GM12865 (cell line): ENCODE measurements at regions not wholly inside any gene's neighbourhood (a gene's known extent, or its start where the extent isn't known, plus 50 kb on each side); places are given as distances from the start of the nearest gene placed in this dataset.

Source experiments
- DNase-seq: peaks from one replicate; pipeline ENCODE4 v3.0.0; 2010; ENCODE audit warnings: low read depth
- H3K4me3 ChIP-seq: 2 replicates; pipeline ENCODE4 v1.5.1; 2011; ENCODE audit warnings: mild to moderate bottlenecking, low read depth, low read length, control low read depth
- CTCF ChIP-seq: IDR thresholded peaks from 2 replicates; pipeline ENCODE4 v1.5.1; 2011; ENCODE audit warnings: low read length, control low read depth, low read depth, inconsistent platforms; ENCODE audit not compliant: insufficient read depth; ENCODE audit errors: missing control alignments

- DNase-seq = no peak
- no peak for TF ChIP-seq CTCF
- H3K4me3 ChIP-seq = no peak overlapping the region
Measured at GRCh38 chr5:2020730-2021129, 138.0 kb upstream of the IRX4 start.

GRCh38 chr5:2019716-2020115, 137.0 kb upstream of the IRX4 start:
- no peak for TF ChIP-seq CTCF
- no peak overlapping the region for H3K4me3 ChIP-seq
- no peak for DNase-seq

GRCh38 chr5:2018390-2018724, 135.6 kb upstream of the IRX4 start:
- DNase-seq = no peak
- H3K4me3 ChIP-seq = no peak overlapping the region
- TF ChIP-seq CTCF = no peak

GRCh38 chr5:2017540-2018389, 135.0 kb upstream of the IRX4 start:
- H3K4me3 ChIP-seq = no peak overlapping the region
- DNase-seq = peak; percentile 49
- peak; percentile 65 for TF ChIP-seq CTCF

- DNase-seq = no peak
- TF ChIP-seq CTCF = no peak
- no peak overlapping the region for H3K4me3 ChIP-seq
Measured at GRCh38 chr5:2015961-2016360, 133.2 kb upstream of the IRX4 start.

- no peak overlapping the region for H3K4me3 ChIP-seq
- no peak for TF ChIP-seq CTCF
- no peak for DNase-seq
Measured at GRCh38 chr5:2015124-2015848, 132.6 kb upstream of the IRX4 start.

GRCh38 chr5:2014058-2014610, 131.4 kb upstream of the IRX4 start:
- DNase-seq = no peak
- no peak for TF ChIP-seq CTCF
- H3K4me3 ChIP-seq = no peak overlapping the region
